Activated T-cell treated with anti-CD3 and anti-CD28 coated beads, Interleukin-2, amount 50 U/mL, for 1 hour (primary cell): ENCODE measurements at regions not wholly inside any gene's neighbourhood (a gene's known extent, or its start where the extent isn't known, plus 50 kb on each side); places are given as distances from the start of the nearest gene placed in this dataset.
"Not testable (repeated sequence)": the region's sequence is repeated elsewhere in the genome, so short reads cannot be mapped to it uniquely, and the experiment has no call there.

Source experiments
- DNase-seq: peaks from one replicate; pipeline ENCODE4 v3.0.0-alpha.2; 2020

DNA sequence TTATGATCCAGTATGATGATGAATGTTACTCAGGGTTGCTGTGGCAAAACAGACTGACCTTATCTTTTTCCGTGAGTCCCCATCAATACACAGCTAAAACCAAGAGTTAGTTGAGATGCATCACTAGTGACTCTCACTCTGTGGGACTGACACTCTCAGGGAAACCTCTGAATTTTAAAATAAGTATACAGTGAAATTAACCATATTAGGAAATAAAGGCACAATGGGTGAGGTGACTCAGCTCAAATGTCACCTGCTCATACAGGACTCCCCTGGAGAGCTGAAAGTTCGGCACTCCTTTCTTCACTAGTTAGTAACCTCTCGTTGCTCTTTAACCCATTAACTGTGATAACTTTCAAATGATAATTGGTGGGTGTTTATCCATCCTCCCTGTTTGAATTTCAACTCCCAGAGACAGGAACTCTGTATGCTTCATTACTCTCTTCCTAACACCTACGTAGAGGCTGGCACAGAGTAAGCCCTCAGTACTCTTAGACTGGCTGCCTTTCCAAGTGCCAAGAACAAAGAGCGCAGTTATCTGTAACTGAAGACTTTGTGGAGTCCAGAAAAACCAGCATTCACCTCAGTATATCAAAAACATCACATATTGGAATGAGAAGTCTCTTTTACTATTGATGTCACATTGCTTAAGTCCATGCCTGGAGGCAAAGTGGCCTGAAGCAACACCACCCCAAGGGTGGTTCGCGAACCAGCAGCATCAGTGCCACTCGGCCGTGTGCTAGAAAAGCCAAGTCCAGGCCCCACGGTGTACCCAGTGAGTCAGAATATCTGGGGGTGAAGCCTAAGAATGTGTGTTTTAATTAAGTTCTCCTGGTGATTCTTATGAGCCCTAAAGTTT lies 91.1 kb downstream of the NIBAN1 start:
- no peak for DNase-seq

DNA sequence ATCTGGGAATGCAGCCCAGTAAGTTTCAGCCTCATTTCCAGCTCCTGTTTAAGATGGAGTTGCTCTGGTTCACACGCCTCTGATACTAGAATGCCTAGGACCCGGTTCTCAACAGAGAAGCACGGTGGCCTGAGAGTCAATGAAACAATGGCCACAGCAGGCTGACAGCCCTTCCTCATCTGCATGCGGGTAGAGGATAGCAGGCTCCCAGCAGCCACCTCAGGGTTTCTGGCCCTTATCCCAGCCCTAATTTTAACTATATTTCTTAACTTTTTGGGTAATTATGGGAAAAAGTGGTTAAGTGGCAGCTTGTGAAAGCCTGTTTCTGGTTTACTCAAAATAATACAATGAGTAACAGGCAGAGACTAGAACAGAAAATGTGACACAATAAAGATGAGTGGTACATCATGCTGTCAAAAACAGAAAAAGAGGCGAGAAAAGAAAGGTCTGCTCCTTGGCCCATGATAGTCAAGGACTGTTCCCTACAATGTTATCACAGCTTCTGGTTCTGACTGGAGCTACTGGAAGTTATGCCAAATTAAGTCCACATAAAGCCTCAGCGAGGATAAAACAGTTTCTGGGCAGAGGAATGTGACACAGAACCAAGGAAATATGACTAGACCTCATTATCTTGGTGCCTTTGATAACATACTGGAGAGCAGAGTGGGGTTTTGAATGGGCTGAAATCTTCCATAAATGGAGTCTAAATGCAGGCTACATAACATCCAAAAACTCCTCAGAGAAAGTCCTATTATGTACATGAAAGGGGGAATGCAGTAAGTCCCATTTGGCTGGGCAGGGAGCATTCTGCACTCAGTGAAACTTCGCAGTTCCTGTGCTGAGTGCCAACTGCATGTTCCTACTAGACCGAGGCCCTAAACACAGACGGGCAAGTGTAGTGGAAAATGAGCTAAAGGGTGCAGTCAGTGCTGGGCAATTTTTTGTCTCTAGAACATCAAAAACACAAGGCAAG lies 92.1 kb downstream of the NIBAN1 start:
- no peak for DNase-seq

DNA sequence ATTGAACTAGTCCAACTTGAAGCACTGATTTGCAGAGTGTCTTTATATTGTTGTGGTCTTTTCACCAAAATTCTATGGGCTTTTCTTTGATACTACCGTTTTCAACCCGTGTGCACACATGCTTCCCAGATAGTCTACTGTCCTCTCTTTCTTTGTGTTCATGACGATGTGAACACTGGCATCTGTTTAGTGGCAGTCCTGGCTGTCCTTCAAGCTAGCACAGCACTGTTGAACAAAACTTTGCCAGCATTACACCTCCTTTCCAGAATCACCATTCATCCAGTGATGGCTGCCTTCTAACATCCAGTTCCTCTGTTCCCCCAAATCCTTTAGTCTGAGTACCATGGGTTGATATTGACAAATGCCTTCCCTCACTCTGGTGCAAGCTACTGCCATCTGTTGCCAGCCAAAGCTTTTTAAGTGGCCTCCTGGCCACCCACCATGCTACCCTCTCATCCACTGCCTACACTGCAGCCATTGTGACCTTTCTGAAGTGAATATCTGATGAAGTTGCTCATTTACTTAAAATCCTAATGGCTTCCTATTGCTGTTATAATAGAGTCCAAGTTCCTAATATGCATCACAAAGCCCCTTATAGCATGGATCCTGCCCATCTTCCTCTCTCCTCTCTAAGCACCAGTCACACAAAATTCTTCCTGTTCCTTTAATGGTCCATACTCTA lies 94.3 kb downstream of the NIBAN1 start:
- DNase-seq, result no peak

DNA sequence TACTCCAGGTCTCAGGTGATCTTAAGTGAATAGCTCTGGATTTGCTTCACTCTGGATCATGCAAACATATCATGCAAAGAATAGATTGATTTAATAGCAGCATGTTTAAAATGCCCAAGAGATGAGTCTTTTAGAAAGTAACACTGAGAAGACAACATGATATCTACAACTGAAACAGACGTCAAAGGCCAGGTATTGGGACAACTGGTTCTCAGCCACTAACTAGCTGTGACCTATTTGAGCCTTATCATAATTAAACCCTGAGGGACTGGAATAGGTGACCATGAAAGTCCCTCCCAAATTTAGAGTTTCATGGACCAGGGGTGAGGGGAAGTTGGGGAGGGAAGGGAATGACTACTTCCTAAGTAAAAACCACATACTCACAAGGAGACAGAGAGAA lies 95.7 kb downstream of the NIBAN1 start:
- no peak for DNase-seq

DNA sequence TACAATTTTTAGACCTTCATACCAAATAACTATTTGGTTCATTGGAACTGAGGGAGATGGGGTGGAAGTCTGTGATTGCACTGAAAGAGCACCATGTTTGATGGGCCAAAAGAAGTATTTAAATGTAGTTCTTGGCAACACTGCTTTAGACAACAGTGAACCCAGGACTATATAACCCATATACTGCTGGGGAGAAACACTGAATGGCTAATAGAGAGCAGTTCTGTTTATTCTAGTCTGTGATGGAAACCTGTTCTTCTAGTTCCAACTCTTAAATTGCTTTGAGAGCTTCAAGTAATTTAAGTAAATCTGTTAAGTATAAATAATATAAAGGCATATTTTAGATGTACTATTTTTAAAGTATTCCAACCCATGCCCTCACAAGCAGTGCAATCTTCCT lies 96.3 kb downstream of the NIBAN1 start:
- DNase-seq, result no peak

DNA sequence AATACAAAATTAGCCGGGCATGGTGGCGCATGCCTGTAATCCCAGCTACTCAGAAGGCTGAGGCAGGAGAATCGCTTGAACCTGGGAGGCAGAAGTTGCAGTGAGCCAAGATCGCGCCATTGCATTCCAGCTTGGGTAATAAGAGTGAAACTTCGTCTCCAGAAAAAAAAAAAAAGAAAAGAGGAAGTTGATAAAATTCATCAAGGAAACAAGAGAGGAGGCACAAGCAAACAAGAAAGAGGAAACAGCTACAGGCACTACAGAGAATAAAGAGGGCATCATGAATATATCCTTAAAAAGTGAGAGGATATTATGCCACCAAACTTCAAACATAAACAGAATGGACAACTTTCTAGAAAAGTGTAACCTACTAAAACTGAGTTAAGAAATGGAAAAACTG lies 98.3 kb downstream of the NIBAN1 start:
- not testable (repeated sequence) for DNase-seq

DNA sequence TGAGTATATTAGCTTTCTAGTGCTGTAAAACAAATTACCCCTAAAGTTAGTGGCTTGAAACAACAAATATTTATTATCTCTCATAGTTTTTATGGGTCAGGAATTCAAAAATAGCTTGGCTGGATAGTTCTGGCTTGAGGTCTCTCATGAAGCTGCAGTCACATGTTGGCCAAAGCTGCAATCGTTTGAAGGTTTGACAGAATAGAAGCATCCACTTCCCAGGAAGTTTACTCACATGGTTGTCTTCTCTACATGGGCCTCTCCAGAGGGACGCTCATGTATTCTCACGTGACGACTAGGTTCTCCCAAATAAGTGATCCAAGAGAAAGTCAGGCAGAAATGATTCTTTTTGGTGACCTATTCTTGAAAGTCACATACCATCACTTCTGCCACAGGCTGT lies 99.1 kb downstream of the NIBAN1 start:
- no peak for DNase-seq

DNA sequence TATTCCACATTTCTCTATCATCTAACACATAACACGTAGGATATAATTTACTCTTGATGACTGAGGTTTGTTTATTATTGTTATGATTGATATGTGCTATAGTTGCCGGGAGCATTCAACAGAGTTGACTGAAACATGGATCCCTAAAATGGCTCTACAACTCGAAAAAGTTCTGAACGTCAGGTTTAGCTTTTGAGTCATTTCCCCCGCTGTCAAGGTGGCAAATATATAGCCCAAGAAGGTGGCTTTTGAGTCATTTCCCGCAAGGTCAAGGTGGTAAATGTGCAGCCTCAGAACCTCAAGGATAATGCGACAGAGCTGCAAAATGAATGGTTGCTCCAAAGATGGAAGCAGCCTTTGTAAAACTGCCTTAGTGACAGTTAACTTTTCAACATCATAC lies 104.0 kb downstream of the NIBAN1 start:
- DNase-seq, result no peak

DNA sequence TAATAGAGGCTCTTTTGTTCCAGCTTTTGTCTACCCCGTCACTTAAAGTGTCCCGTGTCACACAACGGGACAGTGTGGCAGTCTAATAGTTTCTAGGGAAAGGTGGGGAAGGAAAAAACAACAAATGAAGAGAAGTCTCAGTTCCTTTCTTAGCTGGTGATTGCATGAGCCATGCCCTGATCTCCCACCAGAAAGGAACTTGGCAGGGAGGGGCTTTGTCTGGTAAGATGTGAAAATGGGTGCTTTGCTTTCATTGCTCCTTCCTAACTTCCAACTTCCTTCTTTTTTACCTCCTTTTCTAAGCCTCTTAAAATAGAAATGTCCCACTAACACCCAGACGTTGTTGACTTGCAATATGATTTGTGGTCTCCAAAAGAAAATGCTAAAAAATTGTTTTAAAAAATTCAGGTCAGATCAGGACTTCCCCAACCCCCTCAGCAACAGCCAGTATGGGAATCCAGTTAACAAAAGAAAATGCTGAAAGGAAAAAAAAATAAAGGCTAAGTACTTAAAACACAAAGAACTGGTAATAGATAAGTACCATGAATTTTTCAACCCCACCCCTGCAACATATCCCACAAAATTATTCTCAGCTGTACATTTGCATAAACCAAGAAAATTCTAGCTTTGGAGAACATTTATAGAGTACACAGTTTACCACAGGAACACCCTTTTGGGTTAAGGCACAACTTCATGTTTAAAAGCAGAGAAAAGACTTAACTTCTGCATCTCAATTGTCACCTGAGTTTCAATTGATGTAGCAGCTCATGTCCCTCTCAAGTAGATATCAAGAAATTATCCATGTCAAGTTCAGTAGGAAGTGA lies 106.2 kb downstream of the NIBAN1 start:
- no peak for DNase-seq

DNA sequence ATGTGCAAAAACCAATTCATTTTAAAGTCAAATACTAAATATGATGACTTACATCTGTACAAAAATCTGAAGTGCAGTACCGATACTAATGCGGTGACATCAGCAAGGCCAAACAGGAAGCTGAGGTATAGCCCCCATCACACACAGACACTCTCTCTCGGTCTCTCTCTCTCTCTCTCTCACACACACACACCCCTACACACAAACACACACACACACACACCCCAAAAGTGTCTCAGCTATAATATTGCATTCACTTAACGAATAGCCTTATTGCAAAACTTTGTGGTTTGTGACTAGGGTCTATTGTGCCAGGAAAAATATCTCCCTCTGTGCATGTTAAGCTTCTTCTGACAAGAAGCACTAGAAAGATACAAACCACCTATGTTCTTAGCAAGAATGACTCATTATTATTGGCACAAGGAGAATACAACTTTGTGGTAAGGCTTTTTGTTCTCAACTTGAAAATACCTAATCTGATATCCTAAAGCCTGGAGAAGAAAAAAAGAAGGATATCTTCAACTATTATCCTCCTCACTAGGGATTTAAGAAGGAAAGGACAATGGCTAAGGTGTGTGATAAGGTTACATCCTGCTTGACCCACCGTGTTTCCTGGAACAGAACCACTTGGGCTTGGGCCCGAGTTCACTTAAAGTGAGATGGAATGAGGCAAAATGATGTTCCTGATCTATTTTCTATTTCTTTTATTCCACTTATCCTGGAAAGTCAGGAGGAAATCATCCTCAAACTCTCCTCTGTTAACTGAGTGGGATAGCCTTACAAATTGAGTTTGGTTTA lies 107.1 kb downstream of the NIBAN1 start:
- DNase-seq, result peak; percentile 30

DNA sequence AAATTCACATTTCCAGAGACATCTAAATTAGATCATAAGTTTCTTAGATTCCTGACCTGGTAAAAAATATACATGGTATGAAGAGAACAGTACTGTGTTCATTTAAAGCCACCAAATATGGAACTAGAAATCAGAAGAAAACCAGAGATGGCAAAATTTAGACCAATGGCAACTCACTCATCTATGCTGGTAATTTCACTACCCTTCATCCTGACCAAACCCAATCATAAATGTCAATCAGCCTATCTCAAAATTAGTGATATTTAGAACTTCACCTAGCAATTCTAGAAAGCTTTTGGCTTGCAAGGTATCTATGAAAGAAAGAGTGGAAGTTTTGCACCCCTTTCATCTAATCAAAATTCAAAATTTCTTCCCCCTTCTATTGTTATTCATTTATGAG lies 107.7 kb downstream of the NIBAN1 start:
- DNase-seq, result no peak

DNA sequence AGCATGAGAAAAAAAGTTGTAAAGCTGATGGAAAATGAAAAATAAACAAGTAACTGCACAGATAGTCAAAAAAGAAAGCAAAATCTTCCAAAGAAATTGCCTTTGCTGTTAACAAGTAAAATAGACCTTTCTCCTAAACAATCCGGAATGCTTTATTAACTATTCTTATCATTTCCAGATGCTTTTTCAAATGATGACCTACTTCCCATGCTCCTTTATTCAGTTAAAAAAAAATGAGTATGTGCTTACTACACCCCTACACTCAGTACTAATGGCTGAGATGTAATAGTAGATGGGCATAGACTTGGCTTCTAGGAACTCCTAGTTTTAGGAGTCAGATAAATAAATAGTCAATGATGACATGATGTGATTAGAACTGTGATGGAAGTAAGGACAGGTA lies 108.5 kb downstream of the NIBAN1 start:
- DNase-seq, result no peak

DNA sequence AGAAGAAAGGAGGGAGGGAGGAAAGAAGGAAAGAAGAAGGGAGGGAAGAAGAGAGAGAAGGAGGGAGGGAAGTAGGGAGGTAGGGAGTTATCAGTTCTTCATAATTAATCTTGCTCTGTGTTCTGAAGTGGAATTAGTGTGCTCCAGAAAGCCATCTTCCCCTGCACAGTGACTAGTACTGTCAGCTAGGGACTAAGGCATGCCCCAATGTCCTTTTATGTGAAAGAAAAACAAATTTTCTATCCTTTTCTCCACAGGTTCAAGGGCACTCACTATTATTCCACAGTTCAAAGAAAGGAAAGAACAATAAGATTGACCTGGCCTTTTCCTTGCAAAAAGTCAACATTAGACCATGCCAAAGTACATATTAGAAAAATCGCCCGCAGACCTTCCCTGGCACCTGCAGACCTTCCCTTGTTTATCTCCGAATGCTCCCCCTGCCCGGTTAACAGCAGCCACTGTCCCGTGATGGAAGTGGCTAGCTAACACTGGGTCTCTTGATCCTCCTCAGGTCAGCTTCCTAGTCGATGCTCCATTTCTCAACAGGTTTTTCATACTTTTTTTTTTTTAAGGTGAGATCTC lies 107.2 kb upstream of the EDEM3 start:
- DNase-seq, result no peak

DNA sequence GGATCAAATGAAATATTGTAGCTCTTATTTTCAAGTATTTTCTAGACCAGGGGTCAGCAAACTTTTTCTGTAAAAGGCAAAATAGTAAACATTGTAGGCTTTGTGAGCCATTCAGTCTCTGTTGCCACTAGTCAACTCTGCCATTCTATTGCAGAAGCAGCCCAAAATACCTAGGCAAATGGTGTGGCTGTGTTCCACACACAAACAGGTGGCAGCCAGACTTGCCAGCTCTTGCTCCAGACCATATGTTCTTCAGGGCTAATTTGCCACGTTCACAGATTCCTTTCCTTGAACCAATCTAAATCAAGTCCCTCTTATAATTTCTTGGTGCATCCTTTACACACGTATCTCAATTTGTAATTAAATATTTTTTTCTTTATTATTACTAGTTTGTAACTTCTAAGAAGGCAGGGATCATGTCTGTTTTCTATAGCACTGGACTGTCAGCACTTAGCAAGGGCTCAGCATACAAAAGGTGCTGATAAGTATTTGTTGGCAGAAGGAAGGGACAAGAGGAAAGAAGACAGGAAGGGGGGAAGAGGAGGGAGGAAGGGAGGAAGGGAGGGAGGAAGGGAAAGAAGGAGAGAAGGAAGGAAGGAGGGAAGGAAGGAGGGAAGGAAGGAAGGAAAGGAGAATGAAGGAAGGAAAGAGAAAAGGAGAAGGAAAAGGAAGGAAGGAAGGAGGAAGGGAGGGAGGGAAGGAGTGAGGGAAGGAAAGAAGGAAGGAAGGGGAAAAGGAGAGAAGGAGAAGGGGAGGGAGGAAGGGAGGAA lies 106.5 kb upstream of the EDEM3 start:
- DNase-seq, result no peak

DNA sequence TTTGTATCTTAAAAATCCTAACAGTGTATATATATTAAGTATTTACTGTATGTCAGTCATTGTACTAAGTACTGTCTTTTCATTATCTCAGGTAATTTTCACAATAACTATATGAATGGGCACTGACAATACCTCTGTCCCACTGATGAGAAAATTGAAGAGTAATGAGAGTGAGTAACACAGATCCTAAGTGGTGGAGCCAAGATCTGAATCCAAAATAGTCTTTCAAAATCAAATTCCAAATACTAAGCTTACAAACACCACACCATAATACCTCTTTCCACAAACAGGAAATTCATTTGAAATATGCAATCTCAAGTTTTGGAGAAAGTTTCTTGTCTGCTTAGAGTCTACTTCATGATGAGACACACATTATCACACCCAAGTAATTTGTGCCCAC lies 105.9 kb upstream of the EDEM3 start:
- DNase-seq, result no peak

DNA sequence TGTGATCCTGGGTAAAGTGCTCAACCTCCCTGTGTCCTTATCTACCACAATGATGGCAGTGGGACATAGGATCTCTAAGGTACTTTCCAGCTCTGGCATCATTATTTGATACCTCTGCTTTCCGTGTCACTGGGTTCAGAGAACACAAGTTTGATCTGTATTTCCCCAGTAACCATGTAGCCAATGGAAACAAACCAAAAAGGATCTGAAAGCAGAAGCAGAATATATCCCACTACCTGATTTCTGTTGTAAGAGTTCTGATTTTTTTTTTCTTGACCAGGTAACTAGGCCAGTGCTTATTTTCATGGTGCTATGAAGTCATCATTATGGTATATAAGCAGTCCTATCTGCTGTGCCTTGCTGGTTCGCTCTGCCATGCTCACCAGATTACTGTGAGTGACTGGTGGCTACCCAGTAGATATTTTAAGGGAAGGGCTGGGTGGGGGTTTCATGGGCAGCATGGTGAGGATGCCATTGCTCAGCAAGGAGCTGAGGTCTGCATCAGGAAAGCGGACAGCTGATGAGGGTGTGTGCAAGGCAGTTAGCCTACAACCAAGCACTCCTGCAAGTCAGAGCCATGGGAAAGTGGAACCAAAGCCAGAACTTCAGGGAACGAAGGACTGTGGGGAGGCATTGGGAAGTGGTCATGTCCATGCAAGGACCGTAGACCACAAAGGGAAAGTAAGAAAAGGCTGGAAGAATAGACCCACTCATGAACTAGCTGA lies 104.9 kb upstream of the EDEM3 start:
- no peak for DNase-seq

DNA sequence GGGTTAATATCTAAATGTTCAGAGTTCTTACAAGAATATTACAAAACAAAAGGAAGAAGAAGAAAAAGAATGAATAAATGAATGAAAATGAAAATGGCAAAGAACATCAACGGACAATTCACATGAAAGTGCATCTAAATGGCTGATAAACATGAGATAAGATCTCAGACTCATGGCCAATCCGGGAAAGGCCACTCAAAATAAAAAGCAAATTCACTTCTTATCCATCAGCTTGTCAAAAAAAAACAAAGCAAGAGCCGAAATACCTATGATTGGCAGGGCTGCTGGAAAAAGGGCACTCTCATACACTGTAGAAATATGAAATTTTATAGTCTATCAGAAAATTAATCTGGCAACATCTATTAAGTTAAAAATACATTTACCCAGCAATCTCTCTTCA lies 103.6 kb upstream of the EDEM3 start:
- DNase-seq, result no peak

DNA sequence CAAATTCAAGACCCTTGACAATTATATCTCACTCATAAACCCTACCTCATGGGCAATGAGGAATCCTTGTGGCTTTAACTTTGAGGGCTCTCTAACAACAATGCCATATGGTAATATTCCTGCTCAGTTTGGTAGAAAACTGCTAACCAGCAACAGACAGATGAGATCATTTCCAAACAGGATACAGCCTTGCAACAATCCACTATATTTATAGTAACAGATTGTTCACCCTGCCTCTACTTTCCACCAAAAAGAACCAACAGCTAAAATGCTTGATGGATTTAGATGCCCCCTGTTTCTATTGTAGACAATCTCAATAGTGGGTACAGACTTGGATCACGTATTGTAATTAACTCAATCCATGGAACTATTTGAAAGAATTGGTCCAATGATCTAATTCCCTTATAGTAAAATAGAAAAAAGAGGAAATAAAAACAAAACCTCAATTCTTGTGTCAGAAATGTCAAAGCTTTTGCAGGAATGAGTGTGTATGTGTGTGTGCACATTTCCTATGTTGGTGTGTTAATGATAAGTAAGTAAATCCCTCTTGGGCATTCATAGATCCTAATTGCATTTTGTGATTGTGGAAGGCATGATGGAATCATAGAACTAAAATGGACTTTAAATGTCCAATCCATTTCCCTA lies 100.0 kb upstream of the EDEM3 start:
- no peak for DNase-seq

DNA sequence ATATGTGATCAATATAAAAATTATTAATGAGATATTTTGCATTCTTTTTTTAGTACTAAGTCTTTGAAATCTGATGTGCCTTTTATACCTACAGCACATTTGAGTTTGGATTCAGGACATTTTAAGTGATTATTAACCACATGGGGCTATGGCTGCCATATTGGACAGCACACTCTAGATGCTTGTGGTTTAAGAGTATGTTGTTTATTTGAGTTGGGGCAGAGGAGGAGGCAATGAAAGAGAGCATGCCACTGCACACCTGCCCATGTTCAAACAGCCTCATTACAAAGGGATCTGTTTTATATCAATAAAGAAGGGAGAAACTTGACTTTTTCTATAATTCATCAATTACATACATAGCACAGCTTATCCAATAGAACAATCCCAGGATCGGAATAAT lies 99.4 kb upstream of the EDEM3 start:
- no peak for DNase-seq
